ENCODE measurements at regions not wholly inside any gene's neighbourhood (a gene's known extent, or its start where the extent isn't known, plus 50 kb on each side); places are given as distances from the start of the nearest gene placed in this dataset.

DNA sequence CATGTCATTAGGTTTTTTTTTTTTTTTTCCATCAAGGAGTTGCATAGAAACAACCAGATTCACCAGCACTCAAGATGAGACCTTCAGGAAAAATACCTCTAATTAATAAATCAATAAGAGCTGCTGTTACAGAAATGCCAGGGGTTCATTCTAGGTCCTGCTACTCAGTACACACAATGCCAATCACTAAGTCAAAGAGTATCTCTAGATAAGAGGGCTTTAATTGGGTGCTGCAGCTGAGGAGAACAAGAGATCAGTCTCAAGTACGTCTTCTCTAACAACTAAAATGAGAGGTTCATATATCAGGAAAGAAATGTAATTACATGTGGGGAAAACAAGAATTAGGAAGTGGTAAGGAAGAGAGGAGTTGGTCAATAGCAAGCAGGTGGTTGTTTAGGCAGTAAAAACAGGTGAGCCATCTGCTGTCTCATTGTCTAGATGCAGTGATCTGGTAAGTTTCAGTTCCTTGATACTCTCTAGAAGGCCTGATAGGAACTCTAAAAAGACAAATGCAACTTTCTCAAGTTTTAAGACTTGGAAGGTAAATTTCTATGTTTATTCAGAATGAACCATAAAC lies 272.9 kb upstream of the ZWINT start:
- DNase-seq (ENCODE audit: low spot score) = no peak

- DNase-seq (ENCODE audit: low spot score) = no peak
Measured at GRCh38 chr10:56632537-56632936, 271.5 kb upstream of the ZWINT start.

GRCh38 chr10:56624082-56624481 lies 263.0 kb upstream of the ZWINT start:
- no peak for DNase-seq (ENCODE audit: low spot score)

- DNase-seq (ENCODE audit: low spot score) = no peak
Measured at GRCh38 chr10:56623064-56623463, 262.0 kb upstream of the ZWINT start.

DNA sequence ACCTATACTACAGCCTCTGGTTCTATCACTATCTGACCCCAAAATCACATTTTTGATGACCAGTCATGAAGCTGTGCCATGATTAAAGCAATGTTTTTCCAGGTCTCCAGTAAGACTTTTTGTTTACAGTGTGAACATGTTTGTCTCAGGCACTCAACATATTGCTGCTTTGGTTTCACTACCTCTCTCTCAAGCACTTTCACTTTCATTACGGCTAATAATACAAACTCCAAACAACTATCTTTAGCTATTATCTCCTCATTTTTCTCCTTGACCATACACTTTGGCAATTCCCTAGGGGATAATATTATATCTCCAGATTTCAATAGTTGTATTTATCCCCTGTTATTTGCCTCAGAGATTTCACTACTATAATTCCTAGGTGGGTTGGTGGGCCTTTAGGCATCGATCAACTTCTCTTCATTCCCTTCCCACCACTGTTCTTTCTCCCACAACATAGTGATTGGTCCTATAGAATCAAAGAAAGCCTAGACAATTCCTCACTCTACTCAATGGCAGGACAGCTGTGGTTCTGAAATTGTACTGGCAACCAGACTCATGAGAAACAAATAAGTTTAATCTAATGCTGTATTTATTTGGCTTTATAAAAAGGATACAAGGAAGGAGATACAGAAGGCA lies 261.4 kb upstream of the ZWINT start:
- no peak for DNase-seq (ENCODE audit: low spot score)

GRCh38 chr10:56606202-56606601 lies 245.1 kb upstream of the ZWINT start:
- DNase-seq (ENCODE audit: low spot score) = no peak

- no peak for DNase-seq (ENCODE audit: low spot score)
Measured at GRCh38 chr10:56605051-56605450, 244.0 kb upstream of the ZWINT start.

GRCh38 chr10:56604624-56605023 lies 243.6 kb upstream of the ZWINT start:
- DNase-seq (ENCODE audit: low spot score) = no peak

- DNase-seq (ENCODE audit: low spot score) = no peak
Measured at GRCh38 chr10:56599201-56599600, 238.1 kb upstream of the ZWINT start.

- no peak for DNase-seq (ENCODE audit: low spot score)
Measured at GRCh38 chr10:56596257-56596656, 235.2 kb upstream of the ZWINT start.

DNA sequence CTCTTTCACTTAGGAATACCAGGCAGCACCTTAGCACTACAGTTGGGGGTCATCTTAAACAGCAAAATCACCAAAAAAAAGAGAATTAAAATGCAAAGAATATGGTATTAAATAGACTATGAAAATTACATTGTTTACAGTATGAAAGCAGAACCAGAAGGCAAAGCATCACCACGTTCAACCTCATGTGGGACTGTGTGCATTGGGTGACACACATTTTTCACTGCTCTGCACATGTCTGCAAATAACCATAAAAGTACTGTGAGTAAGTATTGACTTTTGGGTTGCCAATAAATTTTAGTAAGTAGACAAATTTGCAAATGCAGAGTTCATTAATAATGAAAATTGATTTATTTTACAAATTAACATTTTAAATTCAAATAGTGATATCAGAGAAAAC lies 232.1 kb upstream of the ZWINT start:
- no peak for DNase-seq (ENCODE audit: low spot score)

GRCh38 chr10:56586461-56586891 lies 225.4 kb upstream of the ZWINT start:
- DNase-seq (ENCODE audit: low spot score) = no peak

GRCh38 chr10:56585447-56586171 lies 224.6 kb upstream of the ZWINT start:
- DNase-seq (ENCODE audit: low spot score) = no peak

GRCh38 chr10:56583316-56583715 lies 222.3 kb upstream of the ZWINT start:
- DNase-seq (ENCODE audit: low spot score) = no peak

DNA sequence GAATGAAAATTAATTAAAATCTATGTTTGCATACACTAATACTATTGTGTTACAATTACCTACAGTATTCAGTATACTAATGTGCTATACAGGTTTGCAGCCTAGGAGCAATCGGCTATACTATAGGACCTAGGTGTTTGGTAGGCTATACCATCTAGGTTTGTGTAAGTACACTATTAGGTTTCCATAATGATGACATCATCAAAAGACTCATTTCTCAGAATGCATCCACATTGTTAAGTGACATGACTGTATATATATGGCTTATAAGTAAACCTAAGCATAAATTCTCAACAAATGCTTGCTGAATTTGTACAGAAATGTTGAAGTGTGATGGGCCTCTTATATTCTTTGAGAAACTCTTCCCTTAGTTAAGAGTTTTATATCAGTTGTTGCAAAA lies 206.5 kb upstream of the ZWINT start:
- no peak for DNase-seq (ENCODE audit: low spot score)

- DNase-seq (ENCODE audit: low spot score) = no peak
Measured at GRCh38 chr10:56561336-56561735, 200.3 kb upstream of the ZWINT start.

DNA sequence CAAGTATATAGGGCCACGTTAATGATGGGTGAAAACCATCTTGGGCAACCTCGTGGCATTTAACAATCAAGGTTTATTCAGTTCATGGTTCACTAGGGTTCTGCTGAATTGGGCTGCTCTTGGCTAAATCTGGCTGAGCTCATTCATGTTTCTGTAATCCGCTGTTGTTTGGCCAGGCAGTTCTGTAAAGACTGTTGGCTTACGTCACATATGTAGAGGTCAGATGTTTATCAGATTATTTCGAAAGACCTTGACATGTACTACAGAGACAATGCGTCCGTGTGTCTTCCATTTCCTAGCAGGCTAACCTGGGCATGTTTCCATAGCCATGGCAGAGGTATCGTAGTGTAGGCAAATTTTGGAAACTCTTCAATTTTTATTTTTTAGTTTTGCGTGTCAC lies 190.0 kb upstream of the ZWINT start:
- DNase-seq (ENCODE audit: low spot score) = no peak

DNA sequence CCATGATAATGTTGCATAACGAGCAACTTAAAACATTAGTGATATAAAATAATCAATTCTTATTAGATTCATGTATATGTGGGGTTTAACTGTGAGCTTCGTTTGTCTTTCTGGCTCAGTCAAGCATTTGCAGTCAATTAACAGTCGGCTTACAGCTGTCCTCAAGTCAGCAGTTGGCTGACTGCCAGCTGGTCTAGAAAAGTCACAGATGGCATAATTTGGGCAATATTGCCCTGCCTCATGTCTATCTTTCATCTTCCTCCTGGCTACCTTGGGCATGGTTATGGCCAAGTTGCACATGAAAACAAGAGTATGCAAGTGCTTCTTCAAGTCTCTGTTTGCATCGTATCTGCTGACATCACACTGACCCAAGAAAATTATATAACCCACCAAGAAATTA lies 186.1 kb upstream of the ZWINT start:
- no peak for DNase-seq (ENCODE audit: low spot score)

- DNase-seq (ENCODE audit: low spot score) = no peak
Measured at GRCh38 chr10:56537984-56538383, 176.9 kb upstream of the ZWINT start.

DNA sequence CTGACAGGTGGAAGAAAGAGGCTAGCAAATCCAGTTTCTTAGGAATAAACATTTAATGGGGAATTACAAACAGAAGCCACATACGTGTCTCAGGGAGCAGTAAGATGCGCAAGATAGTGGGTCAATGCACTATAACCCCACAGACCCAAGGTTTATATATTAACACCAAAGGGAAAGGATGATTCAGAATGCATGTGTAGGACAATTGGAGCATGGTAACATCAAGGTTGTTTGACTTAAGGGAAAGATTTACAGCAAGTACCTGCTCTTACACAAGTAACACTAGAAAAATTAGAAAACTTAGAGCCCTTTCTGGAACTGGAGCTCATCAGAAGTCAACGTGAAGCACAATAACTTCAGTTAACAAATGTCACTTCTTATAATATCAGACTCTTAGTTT lies 161.1 kb upstream of the ZWINT start:
- DNase-seq (ENCODE audit: low spot score) = no peak

DNA sequence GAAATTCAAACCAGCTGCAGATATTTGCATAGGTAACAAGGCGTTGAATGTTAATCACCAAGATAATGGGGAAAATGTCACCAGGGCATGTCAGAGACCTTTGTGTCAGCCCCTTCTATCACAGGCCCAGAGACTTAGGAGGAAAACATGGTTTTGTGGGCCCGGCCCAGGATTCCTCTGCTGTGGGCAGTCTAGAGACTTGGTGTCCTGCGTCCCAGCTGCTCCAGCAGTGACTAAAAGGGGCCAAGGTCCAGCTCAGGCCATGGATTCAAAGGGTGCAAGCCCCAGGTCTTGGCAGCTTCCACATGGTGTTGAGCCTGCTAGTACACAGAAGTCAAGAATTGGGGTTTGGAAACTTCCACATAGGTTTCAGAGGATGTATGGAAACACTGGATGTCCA lies 147.5 kb upstream of the ZWINT start:
- no peak for DNase-seq (ENCODE audit: low spot score)

DNA sequence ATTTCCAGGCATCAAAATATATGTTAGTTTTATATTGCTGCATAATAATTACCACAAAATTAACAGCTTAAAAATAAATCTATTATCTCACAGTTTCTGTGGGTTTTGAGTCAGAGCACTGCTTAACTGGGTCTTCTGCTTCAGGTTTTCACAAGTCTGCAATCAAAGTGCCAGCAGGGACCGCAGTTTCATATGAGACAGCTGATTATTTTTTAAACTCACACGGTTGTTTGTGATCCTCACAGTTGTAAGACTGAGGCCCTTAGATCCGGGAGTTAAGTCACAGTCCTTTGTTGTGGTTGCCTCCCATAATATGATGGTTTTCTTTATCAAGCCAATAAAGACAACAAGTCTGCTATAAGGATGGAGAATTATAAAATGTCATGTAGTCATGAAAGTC lies 146.0 kb upstream of the ZWINT start:
- no peak for DNase-seq (ENCODE audit: low spot score)

DNA sequence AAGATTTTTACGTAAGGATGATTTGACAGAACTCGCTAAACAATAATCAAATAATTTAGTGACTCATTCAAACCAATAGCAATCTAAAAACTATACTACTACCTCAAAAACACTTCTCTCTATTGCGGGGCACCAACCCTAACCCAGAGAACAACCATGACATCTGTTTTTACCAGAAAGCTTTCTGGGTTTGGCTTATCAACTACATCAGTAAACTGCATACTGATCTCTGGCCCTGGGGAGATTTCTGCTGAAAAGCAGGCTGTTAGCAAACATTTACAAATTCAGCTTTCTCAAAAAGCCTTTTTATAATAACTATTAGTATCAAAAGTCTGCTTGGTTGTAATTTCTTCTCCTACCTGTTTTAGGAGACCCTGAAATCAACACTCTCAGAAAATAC lies 144.5 kb upstream of the ZWINT start:
- DNase-seq (ENCODE audit: low spot score) = no peak
